ENCODE measurements at regions not wholly inside any gene's neighbourhood (a gene's known extent, or its start where the extent isn't known, plus 50 kb on each side); places are given as distances from the start of the nearest gene placed in this dataset.
"Not testable (repeated sequence)": the region's sequence is repeated elsewhere in the genome, so short reads cannot be mapped to it uniquely, and the experiment has no call there.

GRCh38 chr22:25484521-25485315, 79.8 kb upstream of the GRK3 start:
- no peak for DNase-seq

GRCh38 chr22:25485626-25486545, 78.6 kb upstream of the GRK3 start:
- no peak for DNase-seq

GRCh38 chr22:25487508-25487907, 77.0 kb upstream of the GRK3 start:
- no peak for DNase-seq

GRCh38 chr22:25488244-25489020, 76.0 kb upstream of the GRK3 start:
- DNase-seq = peak in 11 of 58 donors; percentile 3 to 37 (median 21)

GRCh38 chr22:25489947-25490346, 74.5 kb upstream of the GRK3 start:
- DNase-seq = no peak

GRCh38 chr22:25490896-25491295, 73.6 kb upstream of the GRK3 start:
- peak in 1 of 58 donors; percentile 8 for DNase-seq

GRCh38 chr22:25492162-25492561, 72.3 kb upstream of the GRK3 start:
- no peak for DNase-seq

- peak in 52 of 58 donors; percentile 24 to 90 (median 60) for DNase-seq
Measured at GRCh38 chr22:25492841-25493734, 71.4 kb upstream of the GRK3 start.

GRCh38 chr22:25493794-25494193, 70.7 kb upstream of the GRK3 start:
- DNase-seq = peak in 16 of 58 donors; percentile 3 to 75 (median 28)

GRCh38 chr22:25494774-25495173, 69.7 kb upstream of the GRK3 start:
- DNase-seq = no peak

- DNase-seq = no peak
Measured at GRCh38 chr22:25495285-25495684, 69.2 kb upstream of the GRK3 start.

GRCh38 chr22:25496396-25497064, 67.9 kb upstream of the GRK3 start:
- no peak for DNase-seq

GRCh38 chr22:25497181-25497641, 67.3 kb upstream of the GRK3 start:
- DNase-seq = no peak

GRCh38 chr22:25497716-25498115, 66.8 kb upstream of the GRK3 start:
- DNase-seq = no peak

GRCh38 chr22:25500671-25501070, 63.8 kb upstream of the GRK3 start:
- not testable (repeated sequence) for DNase-seq

- DNase-seq = not testable (repeated sequence)
Measured at GRCh38 chr22:25504017-25504416, 60.5 kb upstream of the GRK3 start.

GRCh38 chr22:25508161-25508560, 56.3 kb upstream of the GRK3 start:
- no peak for DNase-seq

GRCh38 chr22:25508761-25509321, 55.6 kb upstream of the GRK3 start:
- no peak for DNase-seq

- no peak for DNase-seq
Measured at GRCh38 chr22:25509374-25509791, 55.1 kb upstream of the GRK3 start.

All from anterior cingulate cortex (tissue), 58 donors.